CD8-positive, alpha-beta memory T cell (primary cell): ENCODE measurements at regions not wholly inside any gene's neighbourhood (a gene's known extent, or its start where the extent isn't known, plus 50 kb on each side); places are given as distances from the start of the nearest gene placed in this dataset.

ENCODE experiments used
- CTCF ChIA-PET: fragments of 350-600 bp; sonication (Branson Sonifier 250); formaldehyde crosslinking; loops from one replicate; lab custom pipeline; 2021; ENCODE audit warnings: antibody characterized with exemption; lab: Charles Lee
- POLR2A ChIA-PET: fragments of 350-600 bp; sonication (Branson Sonifier 250); formaldehyde crosslinking; loops from one replicate; lab custom pipeline; 2021; ENCODE audit warnings: antibody characterized with exemption; lab: Charles Lee
- DNase-seq, 5 donors: peaks; one replicate each; pipeline versions ENCODE4 v3.0.0 to v3.0.0-alpha.2; 2020 to 2022; ENCODE audit warnings: mixed read lengths in 1 of 5
- H3K27ac ChIP-seq: one replicate; pipeline ENCODE4 v1.7.0; 2013; ENCODE audit warnings: low read depth, mild to moderate bottlenecking, low read length, moderate library complexity
- H3K27me3 ChIP-seq: 2 replicates; pipeline ENCODE4 v1.7.0; 2013; ENCODE audit warnings: low read length, mild to moderate bottlenecking; ENCODE audit not compliant: insufficient read depth, poor library complexity, severe bottlenecking
- H3K36me3 ChIP-seq: 2 replicates; pipeline ENCODE4 v1.7.0; 2013; ENCODE audit warnings: mild to moderate bottlenecking, low read length, moderate library complexity; ENCODE audit not compliant: insufficient read depth
- H3K4me1 ChIP-seq: 2 replicates; pipeline ENCODE4 v1.7.0; 2013; ENCODE audit warnings: mild to moderate bottlenecking, low read length, moderate library complexity; ENCODE audit not compliant: insufficient read depth
- H3K4me3 ChIP-seq: 2 replicates; pipeline ENCODE4 v1.7.0; 2013; ENCODE audit warnings: mild to moderate bottlenecking, low read length
- H3K9me3 ChIP-seq: 2 replicates; pipeline ENCODE4 v1.7.0; 2013; ENCODE audit warnings: mild to moderate bottlenecking, low read length
- H3K27ac Mint-ChIP-seq, 8 donors: one replicate each; pipeline ENCODE4 v1.8.0; 2020 to 2021; ENCODE audit warnings: mixed read lengths in 8 of 8, mild to moderate bottlenecking in 6 of 8, inconsistent platforms in 3 of 8, moderate library complexity in 3 of 8
- H3K27me3 Mint-ChIP-seq, 2 donors: one replicate each; pipeline ENCODE4 v1.8.0; 2020 to 2021; ENCODE audit warnings: mixed read lengths in 2 of 2, mild to moderate bottlenecking in 1 of 2, moderate library complexity in 1 of 2
- H3K36me3 Mint-ChIP-seq, 3 donors: one replicate each; pipeline ENCODE4 v1.8.0; 2020 to 2021; ENCODE audit warnings: mixed read lengths in 3 of 3, inconsistent platforms in 1 of 3, mild to moderate bottlenecking in 1 of 3
- H3K4me1 Mint-ChIP-seq, 3 donors: one replicate each; pipeline ENCODE4 v1.8.0; 2020 to 2021; ENCODE audit warnings: mixed read lengths in 3 of 3, inconsistent platforms in 1 of 3, mild to moderate bottlenecking in 1 of 3
- H3K4me3 Mint-ChIP-seq, 7 donors: one replicate each; pipeline ENCODE4 v1.8.0; 2020 to 2021; ENCODE audit warnings: mixed read lengths in 7 of 7, mild to moderate bottlenecking in 6 of 7, moderate library complexity in 4 of 7, inconsistent platforms in 2 of 7
- H3K9me3 Mint-ChIP-seq, 5 donors: one replicate each; pipeline ENCODE4 v1.8.0; 2020 to 2022; ENCODE audit warnings: mixed read lengths in 5 of 5, mild to moderate bottlenecking in 3 of 5, moderate library complexity in 2 of 5, inconsistent platforms in 1 of 5

DNA sequence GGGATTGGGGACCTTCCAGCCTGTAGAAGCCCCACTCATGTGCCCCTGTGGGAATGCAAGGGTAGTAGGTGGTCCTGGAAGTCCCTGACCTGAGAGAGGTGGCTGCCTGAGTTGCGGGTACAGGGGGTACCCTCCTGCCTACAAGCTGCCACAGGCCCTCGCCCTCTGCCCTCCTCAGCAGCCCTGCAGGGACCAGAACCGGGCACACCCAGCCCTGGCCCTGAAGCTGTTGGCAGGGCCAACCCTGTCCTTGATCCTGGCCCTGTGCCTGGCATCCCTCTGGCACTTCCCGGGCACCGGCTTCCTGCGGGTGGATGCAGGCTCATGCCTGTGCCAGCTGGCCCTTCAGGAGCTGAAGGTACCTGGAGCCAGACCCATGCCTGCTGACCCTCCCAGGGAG lies 54.9 kb upstream of the ELN start:
- Mint-ChIP-seq H3K9me3 (no peaks in the 10 kb centered on the region), H3K27ac (no peak overlapping the region), H3K4me3 (no peak overlapping the region), H3K4me1 (no peaks in the 10 kb centered on the region), H3K27me3 (peaks cover 7 to 13% of the 10 kb centered on the region in 2 donors), H3K36me3 (no peaks in the 10 kb centered on the region)
- no peaks in the 10 kb centered on the region for H3K36me3 ChIP-seq
- peaks cover 3% of the 10 kb centered on the region for H3K27me3 ChIP-seq
- H3K9me3 ChIP-seq, result no peaks in the 10 kb centered on the region
- no peak overlapping the region for H3K4me3 ChIP-seq
- ChIA-PET CTCF (no interaction called here), POLR2A (no interaction called here)
- DNase-seq, result no peak
- H3K27ac ChIP-seq, result no peak overlapping the region
- H3K4me1 ChIP-seq, result no peaks in the 10 kb centered on the region

- Histone ChIP-seq H3K4me3 (no peak overlapping the region), H3K27ac (no peak overlapping the region), H3K36me3 (no peaks in the 10 kb centered on the region), H3K4me1 (no peaks in the 10 kb centered on the region), H3K9me3 (no peaks in the 10 kb centered on the region), H3K27me3 (peaks cover 3% of the 10 kb centered on the region)
- H3K4me1 Mint-ChIP-seq, result no peaks in the 10 kb centered on the region
- no peak overlapping the region for H3K4me3 Mint-ChIP-seq
- peaks cover 7 to 13% of the 10 kb centered on the region in 2 donors for H3K27me3 Mint-ChIP-seq
- ChIA-PET CTCF (no interaction called here), POLR2A (no interaction called here)
- H3K27ac Mint-ChIP-seq, result peak overlapping the region in 1 of 8 donors; percentile 57
- DNase-seq, result no peak
- H3K36me3 Mint-ChIP-seq, result no peaks in the 10 kb centered on the region
- H3K9me3 Mint-ChIP-seq, result no peaks in the 10 kb centered on the region
Observed at GRCh38 chr7:73974101-73974947, 53.6 kb upstream of the ELN start.

GRCh38 chr7:73974948-73975926 lies 52.7 kb upstream of the ELN start:
- ChIA-PET POLR2A (no interaction called here), CTCF (no interaction called here)
- no peaks in the 10 kb centered on the region for H3K4me1 ChIP-seq
- Mint-ChIP-seq H3K4me1 (no peaks in the 10 kb centered on the region), H3K4me3 (no peak overlapping the region), H3K36me3 (no peaks in the 10 kb centered on the region), H3K9me3 (no peaks in the 10 kb centered on the region), H3K27ac (no peak overlapping the region), H3K27me3 (peaks cover 7 to 17% of the 10 kb centered on the region in 2 donors)
- no peak overlapping the region for H3K4me3 ChIP-seq
- no peaks in the 10 kb centered on the region for H3K9me3 ChIP-seq
- no peak overlapping the region for H3K27ac ChIP-seq
- peaks cover 3% of the 10 kb centered on the region for H3K27me3 ChIP-seq
- H3K36me3 ChIP-seq, result no peaks in the 10 kb centered on the region
- no peak for DNase-seq

DNA sequence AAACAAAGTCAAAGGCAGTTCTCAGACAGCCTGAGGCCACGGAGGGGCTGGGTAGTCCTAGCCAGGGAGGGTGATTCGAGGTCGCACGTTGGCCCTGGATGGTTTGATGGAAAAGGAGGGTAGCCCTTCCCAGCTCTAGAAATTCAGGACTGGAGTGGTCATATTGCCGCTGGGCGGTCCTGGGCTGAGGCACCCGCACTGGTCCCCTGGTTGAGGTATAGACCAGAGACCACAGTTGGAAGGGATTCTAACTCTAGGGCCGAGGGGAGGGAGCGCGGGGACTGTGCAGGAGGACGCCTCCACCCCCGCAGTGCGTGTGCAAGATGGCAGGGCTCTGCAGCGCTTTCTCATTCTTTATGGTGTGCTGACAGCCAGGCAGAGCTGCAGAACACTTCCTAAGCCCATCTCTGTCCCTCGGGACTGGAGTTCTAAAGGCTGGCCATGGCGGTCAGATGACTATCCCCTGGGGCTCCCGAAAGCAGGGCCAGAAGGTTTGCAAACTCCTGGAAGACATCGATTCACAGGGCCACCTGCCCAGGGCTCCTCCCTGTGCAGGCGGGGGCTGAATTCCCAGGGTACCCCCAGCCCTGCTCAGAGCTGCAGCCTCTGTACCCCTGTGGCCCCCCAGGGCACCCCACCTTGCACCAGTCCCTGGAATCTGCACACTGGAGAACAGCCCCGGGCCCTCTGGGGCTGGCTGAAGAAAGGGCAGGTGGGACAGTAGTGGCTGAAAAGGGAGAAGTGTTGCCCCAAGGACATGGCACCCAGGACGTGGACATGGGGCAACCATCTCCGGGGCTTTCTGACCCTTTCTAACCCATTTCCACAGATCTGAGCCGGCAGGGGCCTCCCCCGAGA lies 51.0 kb upstream of the ELN start:
- POLR2A ChIA-PET, result no interaction called here
- H3K4me1 Mint-ChIP-seq, result no peaks in the 10 kb centered on the region
- no peak for DNase-seq

DNA sequence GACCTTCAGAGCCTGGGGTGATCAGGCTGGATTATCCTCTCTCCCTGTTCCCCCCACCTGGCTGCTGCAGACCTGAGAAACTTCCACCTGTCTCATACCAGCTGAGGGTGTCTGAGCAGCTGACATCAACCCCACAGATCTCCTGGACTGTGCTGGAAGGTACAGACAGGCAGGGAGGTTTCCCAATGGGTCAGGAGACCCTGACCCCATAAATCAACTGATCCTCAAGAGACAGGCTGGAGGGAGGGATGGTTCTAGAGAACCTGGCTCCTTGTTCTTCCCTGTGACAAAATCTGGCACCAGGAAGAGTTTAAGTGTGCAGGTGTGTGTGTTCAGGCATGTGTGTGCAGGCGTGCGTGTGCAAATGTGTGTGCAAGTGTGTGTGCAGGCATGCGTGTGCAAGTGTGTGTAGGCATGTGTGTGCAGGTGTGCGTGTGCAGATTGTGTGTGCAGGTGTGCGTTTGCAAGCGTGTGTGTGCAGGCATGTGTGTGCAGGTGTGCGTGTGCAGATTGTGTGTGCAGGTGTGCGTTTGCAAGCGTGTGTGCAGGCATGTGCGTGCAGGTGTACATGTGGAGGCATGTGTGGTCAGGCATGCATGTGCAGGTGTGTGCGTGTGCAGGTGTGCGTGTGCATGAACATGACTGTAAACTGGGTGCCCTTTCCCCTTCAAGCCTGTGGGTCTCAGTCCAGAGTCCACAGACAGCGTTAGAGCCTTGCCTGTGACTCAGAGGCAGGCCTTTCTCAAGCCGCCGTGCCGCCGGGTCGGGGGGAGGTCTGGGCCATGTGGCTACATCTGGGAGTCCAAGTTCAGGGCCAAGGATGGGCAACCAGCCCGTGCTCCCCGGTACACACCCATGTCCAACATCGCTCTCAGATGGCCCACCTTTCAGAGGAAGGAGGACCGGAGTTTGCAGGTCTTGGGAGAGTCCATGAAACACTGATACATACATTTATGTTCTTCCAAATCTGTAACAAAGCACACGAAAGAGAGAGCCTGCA lies 50.1 kb upstream of the ELN start:
- Mint-ChIP-seq H3K27me3 (peaks cover 9 to 24% of the 10 kb centered on the region in 2 donors), H3K9me3 (no peaks in the 10 kb centered on the region), H3K4me1 (no peaks in the 10 kb centered on the region), H3K36me3 (no peaks in the 10 kb centered on the region), H3K27ac (no peak overlapping the region), H3K4me3 (no peak overlapping the region)
- POLR2A ChIA-PET, result no interaction called here
- Histone ChIP-seq H3K9me3 (no peaks in the 10 kb centered on the region), H3K4me1 (no peaks in the 10 kb centered on the region), H3K27me3 (peaks cover 3% of the 10 kb centered on the region), H3K27ac (no peak overlapping the region), H3K36me3 (no peaks in the 10 kb centered on the region), H3K4me3 (no peak overlapping the region)
- CTCF ChIA-PET, result no interaction called here
- DNase-seq, result no peak

More for the DNA sequence above, 51.0 kb upstream of the ELN start:
- Mint-ChIP-seq H3K27me3 (peaks cover 5 to 21% of the 10 kb centered on the region in 2 donors), H3K4me3 (no peak overlapping the region), H3K36me3 (no peaks in the 10 kb centered on the region), H3K27ac (no peak overlapping the region), H3K9me3 (no peaks in the 10 kb centered on the region)
- Histone ChIP-seq H3K27ac (no peak overlapping the region), H3K4me1 (no peaks in the 10 kb centered on the region), H3K9me3 (no peaks in the 10 kb centered on the region), H3K27me3 (peaks cover 3% of the 10 kb centered on the region), H3K36me3 (no peaks in the 10 kb centered on the region), H3K4me3 (no peak overlapping the region)
- CTCF ChIA-PET, result no interaction called here
